ENCODE measurements at regions not wholly inside any gene's neighbourhood (a gene's known extent, or its start where the extent isn't known, plus 50 kb on each side); places are given as distances from the start of the nearest gene placed in this dataset.

- Mint-ChIP-seq H3K36me3 (ENCODE audit: low read depth) (no peaks in the 10 kb centered on the region), H3K4me3 (no peak overlapping the region), H3K27me3 (no peaks in the 10 kb centered on the region), H3K9me3 (no peaks in the 10 kb centered on the region), H3K27ac (no peak overlapping the region), H3K4me1 (no peaks in the 10 kb centered on the region)
- ChIA-PET CTCF (interaction anchor here (1.2 kb wide), 1 partner anchor 21 kb away, joined by 3 read pairs; no protein-coding TSS in a partner anchor), POLR2A (no interaction called here)
- DNase-seq (no peak), ATAC-seq (ENCODE audit: low read depth) (no peak)
- intact Hi-C loops (cut with micrococcal nuclease), result no loop called here
- TF ChIP-seq CTCF (IDR thresholded peaks at IDR 0.05), result no peak
Observed at GRCh38 chr18:73777356-73778031, 370.1 kb downstream of the FBXO15 start.

DNA sequence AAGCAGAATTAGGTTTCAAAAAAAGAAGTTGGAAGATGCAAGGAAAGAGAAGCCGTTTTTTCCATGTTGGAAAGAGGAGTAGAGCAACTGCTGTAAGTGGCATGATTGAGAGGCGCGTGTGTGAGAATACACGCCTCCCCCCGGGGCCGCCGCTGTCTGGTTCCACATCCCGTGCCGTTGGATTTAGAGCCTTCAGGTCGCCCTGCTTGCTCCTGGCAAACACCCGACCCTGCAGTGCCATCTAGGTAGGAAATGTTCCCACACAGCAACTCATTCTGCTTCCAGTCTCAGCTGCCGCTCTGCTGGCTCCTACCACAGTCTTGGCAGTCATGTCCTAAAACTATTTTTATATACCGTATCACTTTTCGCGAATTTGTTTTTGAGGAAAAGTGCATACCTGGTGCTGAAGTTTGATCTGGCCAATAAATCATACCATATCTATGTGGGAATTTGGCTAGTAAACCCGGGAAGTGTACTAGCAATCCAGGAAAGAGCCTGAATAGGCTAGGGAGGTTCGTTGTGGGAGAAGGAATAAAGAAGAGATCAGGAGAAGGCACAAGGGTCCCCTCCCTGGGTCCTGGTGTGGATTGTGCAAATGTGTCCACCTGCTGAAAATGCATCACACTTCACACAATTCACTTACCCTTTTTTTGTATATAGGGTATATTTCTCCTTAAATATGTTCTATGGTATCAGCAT lies 372.7 kb downstream of the FBXO15 start:
- ChIA-PET CTCF (no interaction called here), POLR2A (no interaction called here)
- DNase-seq, result no peak

GRCh38 chr18:73768043-73768442 lies 379.6 kb downstream of the FBXO15 start:
- Mint-ChIP-seq H3K9me3 (no peaks in the 10 kb centered on the region), H3K36me3 (ENCODE audit: low read depth) (no peaks in the 10 kb centered on the region), H3K27ac (no peak overlapping the region), H3K4me1 (no peaks in the 10 kb centered on the region), H3K4me3 (no peak overlapping the region), H3K27me3 (peaks cover 3% of the 10 kb centered on the region)
- ATAC-seq (ENCODE audit: low read depth) (no peak), DNase-seq (no peak)
- POLR2A ChIA-PET, result no interaction called here
- TF ChIP-seq CTCF (IDR thresholded peaks at IDR 0.05), result no peak
- CTCF ChIA-PET, result no interaction called here
- intact Hi-C loops (cut with micrococcal nuclease), result no loop called here

More for the DNA sequence above, 372.7 kb downstream of the FBXO15 start:
- H3K27me3 Mint-ChIP-seq, result no peaks in the 10 kb centered on the region
- no peaks in the 10 kb centered on the region for H3K4me1 Mint-ChIP-seq
- ATAC-seq (ENCODE audit: low read depth), result no peak
- no peak overlapping the region for H3K27ac Mint-ChIP-seq
- H3K4me3 Mint-ChIP-seq, result no peak overlapping the region
- no peaks in the 10 kb centered on the region for H3K9me3 Mint-ChIP-seq
- TF ChIP-seq CTCF (IDR thresholded peaks at IDR 0.05), result no peak
- intact Hi-C loops (cut with micrococcal nuclease), result no loop called here
- no peaks in the 10 kb centered on the region for H3K36me3 Mint-ChIP-seq (ENCODE audit: low read depth)

GRCh38 chr18:73766910-73767515 lies 380.6 kb downstream of the FBXO15 start:
- Mint-ChIP-seq H3K9me3 (no peaks in the 10 kb centered on the region), H3K27me3 (peaks cover 3% of the 10 kb centered on the region), H3K4me1 (no peaks in the 10 kb centered on the region), H3K4me3 (no peak overlapping the region), H3K36me3 (ENCODE audit: low read depth) (no peaks in the 10 kb centered on the region), H3K27ac (no peak overlapping the region)
- intact Hi-C loops (cut with micrococcal nuclease), result no loop called here
- TF ChIP-seq CTCF (IDR thresholded peaks at IDR 0.05), result no peak
- DNase-seq (no peak), ATAC-seq (ENCODE audit: low read depth) (no peak)
- ChIA-PET POLR2A (no interaction called here), CTCF (no interaction called here)

GRCh38 chr18:73758446-73758845 lies 389.2 kb downstream of the FBXO15 start:
- intact Hi-C loops (cut with micrococcal nuclease), result no loop called here
- POLR2A ChIA-PET, result no interaction called here
- no peak for TF ChIP-seq CTCF (IDR thresholded peaks at IDR 0.05)
- Mint-ChIP-seq H3K4me1 (no peaks in the 10 kb centered on the region), H3K36me3 (ENCODE audit: low read depth) (no peaks in the 10 kb centered on the region), H3K9me3 (no peaks in the 10 kb centered on the region), H3K27ac (no peak overlapping the region), H3K27me3 (no peaks in the 10 kb centered on the region), H3K4me3 (no peak overlapping the region)
- no peak for ATAC-seq (ENCODE audit: low read depth)
- DNase-seq, result no peak
- CTCF ChIA-PET, result no interaction called here
